ENCODE measurements at regions not wholly inside any gene's neighbourhood (a gene's known extent, or its start where the extent isn't known, plus 50 kb on each side); places are given as distances from the start of the nearest gene placed in this dataset.

DNA sequence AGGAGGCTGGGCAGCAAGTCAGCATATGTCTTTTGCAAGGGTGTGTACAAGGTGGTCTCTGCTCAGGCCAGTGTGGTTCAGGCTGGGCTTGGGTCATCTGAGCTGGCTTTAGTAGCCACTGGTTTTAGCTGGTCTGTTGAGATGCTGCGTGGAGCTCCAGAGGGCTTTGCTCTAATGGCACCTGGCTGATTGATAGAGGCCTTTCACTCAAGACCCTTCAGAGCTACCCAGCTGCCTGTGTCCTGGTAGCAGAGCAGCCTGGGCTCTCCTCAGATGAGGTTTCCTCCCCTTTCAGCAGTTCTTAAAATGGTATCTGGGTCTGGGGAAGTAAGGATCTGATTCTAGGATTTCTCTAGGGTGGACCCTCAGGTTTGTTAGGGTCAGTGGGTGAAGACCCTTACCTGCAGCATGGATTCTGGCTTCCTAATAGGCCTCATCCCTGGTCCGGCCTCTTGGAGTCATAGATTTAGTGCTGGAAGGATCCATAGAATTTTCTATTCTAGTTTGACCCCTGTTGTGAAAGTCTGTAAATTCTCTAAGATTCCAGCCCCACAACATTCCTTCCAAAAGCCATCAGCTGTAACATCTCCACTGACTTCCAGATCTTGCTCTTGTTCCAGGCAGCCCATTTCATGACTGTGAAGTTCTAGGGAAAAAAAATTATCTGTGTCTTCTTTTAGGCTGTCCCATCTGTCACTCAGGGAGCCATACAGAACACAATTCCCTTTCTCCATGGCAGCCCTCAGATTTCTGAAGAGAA is 190.2 kb upstream of the ZBED5 start:
- RAD21 ChIA-PET (ENCODE audit: low non-redundant PET in 1 of 2, low total read pairs in 2 of 2, uncharacterized antibody in 2 of 2, unreplicated experiment in 2 of 2) = no interaction called here
- intact Hi-C loops (cut with micrococcal nuclease) = no loop called here
- no TSS peak for BruUV-seq (replicated peaks)
- Histone ChIP-seq H3K9ac (ENCODE audit: low read length) (no peak overlapping the region), H3K27me3 (ENCODE audit: insufficient read depth, low read length) (no peaks in the 10 kb centered on the region), H3K27ac (ENCODE audit: low read depth, low read length) (no peak overlapping the region), H3K4me1 (ENCODE audit: control insufficient read depth in 1 of 2, insufficient read depth in 2 of 2, low read length in 2 of 2) (no peaks in the 10 kb centered on the region), H3K79me2 (ENCODE audit: insufficient read depth, low read length) (no peaks in the 10 kb centered on the region), H3K36me3 (ENCODE audit: control insufficient read depth in 1 of 2, insufficient read depth in 2 of 2, low read length in 2 of 2) (no peaks in the 10 kb centered on the region), H3K9me2 (ENCODE audit: insufficient read depth) (peaks cover 7% of the 10 kb centered on the region; the same call in 1 of the 2 replicates), H3K4me2 (ENCODE audit: low read length) (no peak overlapping the region), H2AFZ (ENCODE audit: low read depth, low read length, poor library complexity, severe bottlenecking) (no peak overlapping the region), H4K20me1 (ENCODE audit: insufficient read depth) (no peaks in the 10 kb centered on the region), H3K9me3 (ENCODE audit: control insufficient read depth in 1 of 2, insufficient read depth in 1 of 2, low read depth in 1 of 2, low read length in 2 of 2) (0 out of 4 replicates have a peak, but pooled peaks cover 0 to 5% of the 10 kb centered on the region in 2 experiments), H3K4me3 (replicated peaks in 1 of 2; ENCODE audit: low read depth in 1 of 2, low read length in 2 of 2) (no peak overlapping the region)
- DNase-seq (ENCODE audit: low read depth, low spot score) = no peak
- POLR2A ChIA-PET = no interaction called here
- CTCF ChIA-PET = no interaction called here
- no peak for ATAC-seq
- TF ChIP-seq EZH2 (IDR thresholded peaks at IDR 0.05) = no peak

- H3K4me3 ChIP-seq (replicated peaks in 1 of 2; ENCODE audit: low read depth in 1 of 2, low read length in 2 of 2) = no peak overlapping the region
- RAD21 ChIA-PET (ENCODE audit: low non-redundant PET in 1 of 2, low total read pairs in 2 of 2, uncharacterized antibody in 2 of 2, unreplicated experiment in 2 of 2) = no interaction called here
- H3K27me3 ChIP-seq (ENCODE audit: insufficient read depth, low read length) = no peaks in the 10 kb centered on the region
- peaks cover 7% of the 10 kb centered on the region; the same call in 1 of the 2 replicates for H3K9me2 ChIP-seq (ENCODE audit: insufficient read depth)
- H3K9ac ChIP-seq (ENCODE audit: low read length) = no peak overlapping the region
- TF ChIP-seq SRF (IDR thresholded peaks at IDR 0.05; ENCODE audit: low read depth) (no peak), ZBTB33 (IDR thresholded peaks at IDR 0.05; ENCODE audit: extremely low read depth, insufficient replicate concordance, low read length) (no peak), ELF1 (IDR thresholded peaks at IDR 0.05; ENCODE audit: borderline replicate concordance, low read depth) (no peak), TCF7L2 (IDR thresholded peaks at IDR 0.05; ENCODE audit: borderline replicate concordance, extremely low read depth, insufficient read depth, insufficient read length) (no peak), POLR2A (IDR thresholded peaks at IDR 0.05; ENCODE audit: borderline replicate concordance, extremely low read depth, insufficient read depth, insufficient read length) (no peak), ZFX (IDR thresholded peaks at IDR 0.05) (no peak), EZH2phosphoT487 (IDR thresholded peaks at IDR 0.05; ENCODE audit: borderline replicate concordance) (no peak), CEBPB (IDR thresholded peaks at IDR 0.05; ENCODE audit: low read depth) (no peak), POLR2AphosphoS5 (IDR thresholded peaks at IDR 0.05; ENCODE audit: low read depth, low read length) (no peak), EZH2 (IDR thresholded peaks at IDR 0.05) (no peak)
- TF ChIP-seq, protein P1, sequence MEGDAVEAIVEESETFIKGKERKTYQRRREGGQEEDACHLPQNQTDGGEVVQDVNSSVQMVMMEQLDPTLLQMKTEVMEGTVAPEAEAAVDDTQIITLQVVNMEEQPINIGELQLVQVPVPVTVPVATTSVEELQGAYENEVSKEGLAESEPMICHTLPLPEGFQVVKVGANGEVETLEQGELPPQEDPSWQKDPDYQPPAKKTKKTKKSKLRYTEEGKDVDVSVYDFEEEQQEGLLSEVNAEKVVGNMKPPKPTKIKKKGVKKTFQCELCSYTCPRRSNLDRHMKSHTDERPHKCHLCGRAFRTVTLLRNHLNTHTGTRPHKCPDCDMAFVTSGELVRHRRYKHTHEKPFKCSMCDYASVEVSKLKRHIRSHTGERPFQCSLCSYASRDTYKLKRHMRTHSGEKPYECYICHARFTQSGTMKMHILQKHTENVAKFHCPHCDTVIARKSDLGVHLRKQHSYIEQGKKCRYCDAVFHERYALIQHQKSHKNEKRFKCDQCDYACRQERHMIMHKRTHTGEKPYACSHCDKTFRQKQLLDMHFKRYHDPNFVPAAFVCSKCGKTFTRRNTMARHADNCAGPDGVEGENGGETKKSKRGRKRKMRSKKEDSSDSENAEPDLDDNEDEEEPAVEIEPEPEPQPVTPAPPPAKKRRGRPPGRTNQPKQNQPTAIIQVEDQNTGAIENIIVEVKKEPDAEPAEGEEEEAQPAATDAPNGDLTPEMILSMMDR (IDR thresholded peaks at IDR 0.05 in 2 of 3, conservative IDR thresholded peaks at IDR 0.05 in 1 of 3; ENCODE audit: borderline replicate concordance in 1 of 3, insufficient read depth in 1 of 3, low read depth in 2 of 3, low read length in 2 of 3) = no peak
- TF ChIP-seq, protein P2, sequence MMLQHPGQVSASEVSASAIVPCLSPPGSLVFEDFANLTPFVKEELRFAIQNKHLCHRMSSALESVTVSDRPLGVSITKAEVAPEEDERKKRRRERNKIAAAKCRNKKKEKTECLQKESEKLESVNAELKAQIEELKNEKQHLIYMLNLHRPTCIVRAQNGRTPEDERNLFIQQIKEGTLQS (IDR thresholded peaks at IDR 0.05) = no peak
- no peaks in the 10 kb centered on the region for H4K20me1 ChIP-seq (ENCODE audit: insufficient read depth)
- POLR2A ChIA-PET = no interaction called here
- no peaks in the 10 kb centered on the region for H3K4me1 ChIP-seq (ENCODE audit: control insufficient read depth in 1 of 2, insufficient read depth in 2 of 2, low read length in 2 of 2)
- DNase-seq (ENCODE audit: low read depth, low spot score) (no peak), ATAC-seq (no peak)
- H3K79me2 ChIP-seq (ENCODE audit: insufficient read depth, low read length) = no peaks in the 10 kb centered on the region
- no TSS peak for BruUV-seq (replicated peaks)
- H3K36me3 ChIP-seq (ENCODE audit: control insufficient read depth in 1 of 2, insufficient read depth in 2 of 2, low read length in 2 of 2) = no peaks in the 10 kb centered on the region
- H3K27ac ChIP-seq (ENCODE audit: low read depth, low read length) = no peak overlapping the region
- no peak overlapping the region for H2AFZ ChIP-seq (ENCODE audit: low read depth, low read length, poor library complexity, severe bottlenecking)
- H3K9me3 ChIP-seq (ENCODE audit: control insufficient read depth in 1 of 2, insufficient read depth in 1 of 2, low read depth in 1 of 2, low read length in 2 of 2) = no peaks in the 10 kb centered on the region
- no peak overlapping the region for H3K4me2 ChIP-seq (ENCODE audit: low read length)
- intact Hi-C loops (cut with micrococcal nuclease) = no loop called here
- CTCF ChIA-PET = no interaction called here
Observed at GRCh38 chr11:11046781-11047180, 188.9 kb upstream of the ZBED5 start.

Measured in HCT116 (cell line).